HFF-Myc (cell line): ENCODE measurements at regions not wholly inside any gene's neighbourhood (a gene's known extent, or its start where the extent isn't known, plus 50 kb on each side); places are given as distances from the start of the nearest gene placed in this dataset.

Source experiments
- DNase-seq: peaks from one replicate; pipeline ENCODE4 v3.0.0-alpha.2; 2011; ENCODE audit warnings: low read depth; ENCODE audit errors: extremely low read depth
- H3K4me3 ChIP-seq: replicated peaks from 2 replicates; pipeline ENCODE4 v1.5.1; 2011; ENCODE audit warnings: low read depth, mild to moderate bottlenecking, control low read depth, low read length
- TF ChIP-seq, protein P1 (sequence below): IDR thresholded peaks from 2 replicates; pipeline ENCODE4 v1.5.1; 2012; ENCODE audit warnings: mild to moderate bottlenecking, low read depth, low read length, control low read depth; ENCODE audit errors: missing control alignments

DNA sequence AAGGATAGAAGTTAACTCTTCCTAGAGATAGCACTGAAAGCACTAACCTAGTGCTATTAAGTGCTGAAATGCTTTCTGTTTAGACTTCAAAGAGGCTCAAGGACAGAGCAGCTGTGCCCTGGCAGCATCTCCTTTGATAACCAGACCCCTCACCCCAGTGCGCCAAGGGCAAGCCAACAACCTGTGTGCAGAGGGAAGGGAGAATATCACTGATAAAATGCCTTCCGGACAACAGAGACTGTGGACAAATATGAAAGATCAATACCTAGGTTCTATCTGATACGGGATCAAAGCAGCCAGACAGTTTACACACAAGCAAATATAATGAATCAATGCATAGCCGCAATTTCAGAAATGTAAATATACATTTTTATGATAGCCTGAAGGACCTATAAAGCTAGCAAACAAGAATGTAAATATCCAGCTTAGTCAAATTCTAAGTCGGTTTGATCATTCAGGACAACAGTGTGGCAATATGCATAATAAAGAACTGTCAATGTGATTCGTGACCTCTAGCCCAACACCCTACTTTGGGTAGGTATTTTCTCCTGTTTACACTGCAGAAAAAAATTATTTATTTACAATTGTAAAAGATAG is 91.8 kb upstream of the RFX8 start:
- H3K4me3 ChIP-seq: no peak overlapping the region
- TF ChIP-seq, protein P1, sequence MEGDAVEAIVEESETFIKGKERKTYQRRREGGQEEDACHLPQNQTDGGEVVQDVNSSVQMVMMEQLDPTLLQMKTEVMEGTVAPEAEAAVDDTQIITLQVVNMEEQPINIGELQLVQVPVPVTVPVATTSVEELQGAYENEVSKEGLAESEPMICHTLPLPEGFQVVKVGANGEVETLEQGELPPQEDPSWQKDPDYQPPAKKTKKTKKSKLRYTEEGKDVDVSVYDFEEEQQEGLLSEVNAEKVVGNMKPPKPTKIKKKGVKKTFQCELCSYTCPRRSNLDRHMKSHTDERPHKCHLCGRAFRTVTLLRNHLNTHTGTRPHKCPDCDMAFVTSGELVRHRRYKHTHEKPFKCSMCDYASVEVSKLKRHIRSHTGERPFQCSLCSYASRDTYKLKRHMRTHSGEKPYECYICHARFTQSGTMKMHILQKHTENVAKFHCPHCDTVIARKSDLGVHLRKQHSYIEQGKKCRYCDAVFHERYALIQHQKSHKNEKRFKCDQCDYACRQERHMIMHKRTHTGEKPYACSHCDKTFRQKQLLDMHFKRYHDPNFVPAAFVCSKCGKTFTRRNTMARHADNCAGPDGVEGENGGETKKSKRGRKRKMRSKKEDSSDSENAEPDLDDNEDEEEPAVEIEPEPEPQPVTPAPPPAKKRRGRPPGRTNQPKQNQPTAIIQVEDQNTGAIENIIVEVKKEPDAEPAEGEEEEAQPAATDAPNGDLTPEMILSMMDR: no peak
- DNase-seq: no peak

DNA sequence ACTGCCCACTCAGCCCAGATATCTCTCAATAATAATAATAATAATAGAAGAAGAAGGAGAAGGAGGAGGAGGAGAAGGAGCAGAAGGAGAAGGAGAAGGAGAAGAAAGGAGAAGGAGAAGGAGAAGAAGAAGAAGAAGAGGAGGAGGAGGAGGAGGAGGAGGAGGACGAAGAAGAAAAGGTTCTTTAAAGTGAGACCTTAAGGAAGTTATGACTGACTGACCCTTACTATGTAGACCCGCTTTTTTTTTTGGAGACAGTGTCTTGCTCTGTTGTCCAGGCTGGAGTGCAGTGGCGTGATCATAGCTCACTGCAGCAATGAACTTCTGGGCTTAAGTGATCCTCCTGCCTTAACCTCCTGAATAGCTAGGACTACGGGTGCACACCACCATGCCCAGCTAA is 88.9 kb upstream of the RFX8 start:
- no peak for DNase-seq
- no peak overlapping the region for H3K4me3 ChIP-seq
- TF ChIP-seq, protein P1: no peak

DNA sequence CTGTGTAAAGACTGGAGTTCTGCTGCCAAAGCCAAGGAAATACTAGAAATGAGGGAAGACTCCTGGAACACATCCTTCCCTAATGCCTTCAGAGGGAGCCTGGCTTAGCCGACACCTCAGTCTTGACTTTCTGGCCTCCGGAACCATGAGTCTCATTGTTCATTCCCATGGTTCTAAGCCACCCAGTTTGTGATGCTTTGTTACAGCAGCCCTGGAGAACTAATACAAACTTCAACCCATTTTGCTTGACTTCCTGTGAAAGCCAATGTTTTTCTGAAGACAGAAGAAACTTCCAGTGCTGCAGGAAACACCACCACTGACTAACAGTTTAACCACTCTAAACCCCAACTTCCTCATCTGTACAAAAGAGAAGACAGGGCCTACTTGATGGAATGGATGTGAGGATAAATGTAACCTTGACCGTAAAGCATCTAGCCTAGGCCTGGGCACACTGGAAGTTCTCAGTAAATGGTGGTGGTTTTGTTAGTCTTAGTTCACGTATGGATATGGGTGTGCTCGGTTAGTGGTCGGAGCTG is 85.9 kb upstream of the RFX8 start:
- TF ChIP-seq, protein P1: no peak
- no peak overlapping the region for H3K4me3 ChIP-seq
- DNase-seq: no peak

DNA sequence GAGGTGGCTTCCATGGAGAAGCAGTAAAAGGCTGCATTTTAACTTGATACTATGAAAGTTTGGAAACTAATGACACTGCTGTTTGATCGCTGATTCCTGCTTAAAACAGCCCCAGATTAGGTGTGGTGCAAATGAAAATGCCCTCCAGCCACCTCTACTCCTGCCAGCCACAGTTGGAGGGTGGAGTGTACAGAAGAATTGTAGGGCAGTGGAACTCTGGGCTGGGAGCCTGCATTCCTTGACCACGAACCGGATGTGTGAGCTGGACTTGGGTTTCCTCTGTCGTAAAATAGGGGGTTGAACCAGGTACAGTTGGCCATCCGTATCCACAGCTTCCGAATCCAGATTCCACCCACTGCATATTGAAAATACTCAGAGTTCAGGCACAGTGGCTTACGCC is 84.6 kb upstream of the RFX8 start:
- DNase-seq: no peak
- TF ChIP-seq, protein P1: no peak
- no peak overlapping the region for H3K4me3 ChIP-seq

DNA sequence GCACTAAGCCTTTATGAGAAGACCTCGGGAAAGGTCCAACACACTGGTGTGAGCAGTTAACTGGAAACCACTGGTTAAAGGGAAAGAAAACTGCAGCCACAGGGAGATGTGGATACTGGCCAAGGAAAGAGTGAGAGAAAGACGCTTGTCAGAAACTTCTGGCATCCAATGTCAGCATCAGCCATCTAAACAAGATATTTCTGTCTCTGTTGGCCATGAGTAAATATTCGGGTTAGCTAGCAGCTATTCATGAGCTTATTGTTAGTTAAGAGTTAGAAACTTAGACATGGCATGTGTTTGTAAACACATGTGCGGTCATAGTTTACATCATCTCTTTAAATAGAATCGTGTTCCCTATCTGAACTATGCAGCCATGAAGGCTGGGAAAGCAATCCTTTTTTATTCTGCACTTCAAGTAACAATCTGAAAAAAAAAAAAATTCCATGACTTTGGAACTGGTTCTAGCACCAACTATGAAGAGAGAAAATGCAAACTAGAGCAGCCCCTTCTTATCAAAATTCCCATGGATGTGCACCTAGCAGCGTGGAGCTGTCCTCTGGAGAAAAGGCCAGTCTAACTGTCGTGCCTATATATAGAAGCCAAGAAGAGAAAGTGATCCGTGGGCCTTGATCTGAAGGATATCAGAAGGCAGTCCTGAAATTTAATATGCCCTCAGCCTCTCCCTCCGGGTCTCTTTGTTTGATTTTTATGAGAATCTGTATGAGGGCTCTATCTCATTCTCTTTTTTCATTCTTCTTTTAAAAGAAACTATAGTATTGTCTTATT is 84.0 kb upstream of the RFX8 start:
- no peak overlapping the region for H3K4me3 ChIP-seq
- TF ChIP-seq, protein P1: no peak
- DNase-seq: no peak

DNA sequence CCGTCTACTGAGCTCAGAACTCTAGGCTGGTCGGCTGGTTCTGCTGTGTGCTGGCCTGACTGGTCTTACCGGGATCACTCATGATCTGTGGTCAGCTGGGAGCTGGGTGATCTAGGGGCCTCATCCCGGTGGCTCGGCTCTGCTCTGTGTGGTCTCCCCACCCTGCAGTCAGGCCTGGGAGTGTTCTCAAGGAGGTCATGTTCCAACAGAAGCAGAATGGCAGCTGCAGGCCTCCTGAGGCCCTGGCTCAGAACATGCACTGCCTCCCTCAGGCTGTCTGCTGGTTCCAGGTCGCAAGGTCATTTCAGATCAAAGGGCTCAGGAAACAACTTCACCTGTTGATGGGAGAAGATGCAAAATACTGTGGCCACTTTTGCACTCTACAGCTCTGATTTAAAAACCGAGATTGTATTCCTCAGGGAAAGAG is 81.1 kb upstream of the RFX8 start:
- TF ChIP-seq, protein P1: no peak
- no peak for DNase-seq
- H3K4me3 ChIP-seq: no peak overlapping the region
